K562 (cell line): ENCODE measurements at regions not wholly inside any gene's neighbourhood (a gene's known extent, or its start where the extent isn't known, plus 50 kb on each side); places are given as distances from the start of the nearest gene placed in this dataset.

Source experiments
- ATF1 ChIP-seq, 2 experiments: fragments of 450-650 bp in 1 of 2; IDR thresholded peaks; 2 replicates each; pipeline ENCODE4 v1.6.1; 2016; ENCODE audit warnings: missing compliant biosample characterization in 1 of 2, missing genetic modification characterization in 1 of 2
- CTCF ChIP-seq, 3 experiments: IDR thresholded peaks in 2 of 3; conservative IDR thresholded peaks in 1 of 3; 2 replicates each; pipeline ENCODE4 v1.5.1; 2011 to 2012; ENCODE audit warnings: low read length in 3 of 3, mild to moderate bottlenecking in 3 of 3, control low read depth in 2 of 3, improper control_type of control experiment in 1 of 3, inconsistent platforms in 1 of 3, low read depth in 1 of 3, mixed read lengths in 1 of 3, moderate library complexity in 1 of 3; ENCODE audit not compliant: insufficient read depth in 2 of 3
- E2F6 ChIP-seq, 2 experiments: IDR thresholded peaks; 2 replicates each; pipeline ENCODE4 v1.6.1; 2011; ENCODE audit warnings: borderline replicate concordance in 1 of 2, control low read depth in 1 of 2, low read depth in 1 of 2, low read length in 1 of 2, mild to moderate bottlenecking in 1 of 2, mixed read lengths in 1 of 2, moderate library complexity in 1 of 2; ENCODE audit not compliant: insufficient read depth in 1 of 2, insufficient read length in 1 of 2, poor library complexity in 1 of 2, severe bottlenecking in 1 of 2; ENCODE audit errors: extremely low read depth in 1 of 2
- MAFF ChIP-seq: IDR thresholded peaks from 2 replicates; pipeline ENCODE4 v1.6.1; 2012; ENCODE audit warnings: low read length, improper control_type of control experiment
- MAFK ChIP-seq: IDR thresholded peaks from 2 replicates; pipeline ENCODE4 v1.6.1; 2011; ENCODE audit warnings: low read length, improper control_type of control experiment
- POLR2A ChIP-seq: fragments of 450-650 bp; conservative IDR thresholded peaks from 2 replicates; pipeline ENCODE4 v1.6.1; 2016
- SNRNP70 ChIP-seq: fragments of 200-400 bp; formaldehyde crosslinking; optimal IDR thresholded peaks from 2 replicates; pipeline ENCODE3; 2017; ENCODE audit warnings: low read depth, low read length
- TCF3 ChIP-seq: sonication (generic); formaldehyde crosslinking; IDR thresholded peaks from 2 replicates; pipeline ENCODE4 v1.4.0; 2020; ENCODE audit warnings: mild to moderate bottlenecking, missing genetic modification reagents
- TCFL5 ChIP-seq: fragments of 250-450 bp; sonication (Bioruptor Pico); conservative IDR thresholded peaks from 2 replicates; pipeline ENCODE4 v1.6.1; 2021; ENCODE audit warnings: mild to moderate bottlenecking, moderate library complexity, matching md5 sums
- TF ChIP-seq, protein P1 (sequence below): fragments of 200-800 bp; sonication (Bioruptor generic); IDR thresholded peaks from 2 replicates; pipeline ENCODE4 v1.6.1; 2017; ENCODE audit warnings: missing genetic modification characterization, missing compliant biosample characterization
- TF ChIP-seq, protein P2 (sequence below): sonication (generic); formaldehyde crosslinking; IDR thresholded peaks from 2 replicates; pipeline ENCODE4 v1.4.0; 2020; ENCODE audit warnings: mild to moderate bottlenecking, missing genetic modification reagents

DNA sequence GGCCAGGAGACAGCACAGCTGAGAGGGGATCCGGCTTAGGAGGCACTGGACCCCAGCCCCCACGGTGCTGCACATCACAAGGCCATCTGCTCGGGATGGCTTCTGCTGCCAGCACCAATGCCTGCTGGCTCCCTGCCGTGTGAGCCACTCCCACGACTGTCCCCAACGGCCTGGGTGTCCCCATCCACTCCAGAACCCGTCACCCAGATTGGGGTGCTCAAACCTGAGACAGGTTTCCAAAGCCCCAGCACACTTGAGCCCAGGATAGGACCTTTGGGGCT, 102.4 kb downstream of the RFLNA start:
- TF ChIP-seq, protein P1, sequence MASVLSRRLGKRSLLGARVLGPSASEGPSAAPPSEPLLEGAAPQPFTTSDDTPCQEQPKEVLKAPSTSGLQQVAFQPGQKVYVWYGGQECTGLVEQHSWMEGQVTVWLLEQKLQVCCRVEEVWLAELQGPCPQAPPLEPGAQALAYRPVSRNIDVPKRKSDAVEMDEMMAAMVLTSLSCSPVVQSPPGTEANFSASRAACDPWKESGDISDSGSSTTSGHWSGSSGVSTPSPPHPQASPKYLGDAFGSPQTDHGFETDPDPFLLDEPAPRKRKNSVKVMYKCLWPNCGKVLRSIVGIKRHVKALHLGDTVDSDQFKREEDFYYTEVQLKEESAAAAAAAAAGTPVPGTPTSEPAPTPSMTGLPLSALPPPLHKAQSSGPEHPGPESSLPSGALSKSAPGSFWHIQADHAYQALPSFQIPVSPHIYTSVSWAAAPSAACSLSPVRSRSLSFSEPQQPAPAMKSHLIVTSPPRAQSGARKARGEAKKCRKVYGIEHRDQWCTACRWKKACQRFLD (CRISPR knock-in tag), result no peak
- TF ChIP-seq TCFL5 (CRISPR knock-in tag), result no peak
- TF ChIP-seq CTCF (IDR thresholded peaks at IDR 0.05 in 2 of 3, conservative IDR thresholded peaks at IDR 0.05 in 1 of 3; ENCODE audit: insufficient read depth in 2 of 3, low read depth in 1 of 3, low read length in 3 of 3), result no peak
- no peak for TF ChIP-seq TCF3
- no peak for TF ChIP-seq MAFK
- TF ChIP-seq MAFF, result no peak
- TF ChIP-seq SNRNP70, result no peak
- no peak for TF ChIP-seq POLR2A
- no peak for TF ChIP-seq ATF1 (CRISPR knock-in tag; IDR thresholded peaks at IDR 0.05)
- no peak for TF ChIP-seq ATF1 (tag; IDR thresholded peaks at IDR 0.05)
- no peak for TF ChIP-seq E2F6 (IDR thresholded peaks at IDR 0.05; ENCODE audit: borderline replicate concordance in 1 of 2, extremely low read depth in 1 of 2, insufficient read depth in 1 of 2, insufficient read length in 1 of 2, low read depth in 1 of 2, low read length in 1 of 2, poor library complexity in 1 of 2, severe bottlenecking in 1 of 2)
- TF ChIP-seq, protein P2, sequence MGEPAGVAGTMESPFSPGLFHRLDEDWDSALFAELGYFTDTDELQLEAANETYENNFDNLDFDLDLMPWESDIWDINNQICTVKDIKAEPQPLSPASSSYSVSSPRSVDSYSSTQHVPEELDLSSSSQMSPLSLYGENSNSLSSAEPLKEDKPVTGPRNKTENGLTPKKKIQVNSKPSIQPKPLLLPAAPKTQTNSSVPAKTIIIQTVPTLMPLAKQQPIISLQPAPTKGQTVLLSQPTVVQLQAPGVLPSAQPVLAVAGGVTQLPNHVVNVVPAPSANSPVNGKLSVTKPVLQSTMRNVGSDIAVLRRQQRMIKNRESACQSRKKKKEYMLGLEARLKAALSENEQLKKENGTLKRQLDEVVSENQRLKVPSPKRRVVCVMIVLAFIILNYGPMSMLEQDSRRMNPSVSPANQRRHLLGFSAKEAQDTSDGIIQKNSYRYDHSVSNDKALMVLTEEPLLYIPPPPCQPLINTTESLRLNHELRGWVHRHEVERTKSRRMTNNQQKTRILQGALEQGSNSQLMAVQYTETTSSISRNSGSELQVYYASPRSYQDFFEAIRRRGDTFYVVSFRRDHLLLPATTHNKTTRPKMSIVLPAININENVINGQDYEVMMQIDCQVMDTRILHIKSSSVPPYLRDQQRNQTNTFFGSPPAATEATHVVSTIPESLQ (CRISPR knock-in tag), result no peak
